ENCODE measurements at regions not wholly inside any gene's neighbourhood (a gene's known extent, or its start where the extent isn't known, plus 50 kb on each side); places are given as distances from the start of the nearest gene placed in this dataset.

DNA sequence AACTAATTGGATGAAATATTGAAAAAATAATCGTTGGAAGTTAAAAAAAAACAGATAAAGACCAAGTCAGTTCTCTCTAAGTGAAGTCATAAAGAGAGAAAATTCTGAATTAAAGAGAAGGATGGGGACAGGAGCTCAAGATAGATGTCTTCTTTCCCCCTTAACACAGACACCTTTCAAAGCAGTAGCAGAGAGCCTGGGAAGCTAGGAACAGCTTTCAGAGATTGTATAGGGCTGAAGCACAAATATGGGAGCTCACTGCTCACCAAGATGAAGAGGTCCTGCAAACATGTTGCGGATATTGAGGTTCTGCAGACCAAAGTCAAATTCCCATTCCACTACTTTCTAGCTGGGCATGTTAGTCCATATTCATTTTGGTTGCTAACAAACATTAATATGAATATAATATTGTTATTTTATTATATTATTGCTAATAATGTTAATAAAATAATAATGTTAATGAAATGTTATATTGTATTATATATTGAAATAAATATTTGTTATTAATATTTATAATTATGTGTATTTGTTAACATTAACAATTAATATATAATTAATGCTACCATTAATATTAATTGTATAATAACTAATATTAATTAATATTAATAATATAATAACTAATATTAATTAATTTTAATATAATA lies 319.1 kb downstream of the OXSM start:
- H3K4me1 ChIP-seq (ENCODE audit: control insufficient read depth in 1 of 2, insufficient read depth in 2 of 2, low read length in 2 of 2): peaks cover 0 to 4% of the 10 kb centered on the region in 2 experiments
- no peak overlapping the region for H3K4me3 ChIP-seq (ENCODE audit: low read depth, low read length)
- H2AK5ac ChIP-seq (ENCODE audit: low read length): no peak overlapping the region
- no peak overlapping the region for H4K91ac ChIP-seq (ENCODE audit: low read depth, low read length)
- H3K27ac ChIP-seq (ENCODE audit: low read depth, low read length): no peak overlapping the region
- no peaks in the 10 kb centered on the region for H3K79me2 ChIP-seq (ENCODE audit: control insufficient read depth, insufficient read depth, low read length, poor library complexity)
- no peak overlapping the region for H2AFZ ChIP-seq (ENCODE audit: insufficient read depth, low read length, poor library complexity)
- no peak overlapping the region for H4K12ac ChIP-seq (ENCODE audit: low read depth, low read length)
- H3K4me2 ChIP-seq (ENCODE audit: low read length): no peak overlapping the region
- H3K18ac ChIP-seq (ENCODE audit: low read length): no peak overlapping the region
- H2BK5ac ChIP-seq (ENCODE audit: low read depth, low read length, poor library complexity): no peak overlapping the region
- no peaks in the 10 kb centered on the region for H3K36me3 ChIP-seq (ENCODE audit: control insufficient read depth in 1 of 2, insufficient read depth in 2 of 2, low read length in 2 of 2)
- peaks cover 2% of the 10 kb centered on the region for H3K79me1 ChIP-seq (ENCODE audit: low read length)
- no CpG with 5 or more reads among the region's 2 CpGs for WGBS (ENCODE audit: extremely low coverage, insufficient coverage, insufficient read length)
- H3K14ac ChIP-seq (ENCODE audit: low read length): no peak overlapping the region
- no peak overlapping the region for H2BK120ac ChIP-seq (ENCODE audit: insufficient read depth, low read length, poor library complexity)
- H3K9me3 ChIP-seq (ENCODE audit: insufficient read depth, low read depth, low read length): no peaks in the 10 kb centered on the region
- no peak overlapping the region for H3K23ac ChIP-seq (ENCODE audit: low read length)
- DNase-seq: no peak
- no peak overlapping the region for H2BK12ac ChIP-seq (ENCODE audit: low read length)
- H3K27me3 ChIP-seq (ENCODE audit: insufficient read depth, low read length): no peaks in the 10 kb centered on the region
- no peak overlapping the region for H3K9ac ChIP-seq (ENCODE audit: low read length)
- H4K8ac ChIP-seq (ENCODE audit: low read depth, low read length): no peak overlapping the region
- H3K4ac ChIP-seq (ENCODE audit: low read depth, low read length): no peak overlapping the region

DNA sequence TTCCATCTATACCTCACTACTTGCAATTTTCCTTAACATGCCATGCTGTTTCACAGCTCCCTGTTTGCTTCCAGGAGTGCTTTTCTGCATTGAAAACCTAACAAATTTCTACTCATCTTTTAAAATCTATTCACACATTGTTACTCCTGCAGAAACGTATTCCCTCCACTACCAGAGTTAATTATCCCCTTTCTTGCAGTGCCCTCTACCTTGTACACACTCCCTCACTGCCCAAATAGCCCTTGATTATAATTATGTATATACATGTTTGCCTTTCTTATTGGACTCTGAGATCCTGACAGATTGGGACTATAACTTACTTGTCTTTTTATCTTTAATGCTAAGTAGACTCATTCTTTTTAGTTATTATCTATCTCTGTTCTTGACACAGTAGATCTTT lies 325.0 kb downstream of the OXSM start:
- Histone ChIP-seq H3K36me3 (ENCODE audit: control insufficient read depth in 1 of 2, insufficient read depth in 2 of 2, low read length in 2 of 2) (no peaks in the 10 kb centered on the region), H4K91ac (ENCODE audit: low read depth, low read length) (no peak overlapping the region), H2AK5ac (ENCODE audit: low read length) (no peak overlapping the region), H3K9ac (ENCODE audit: low read length) (no peak overlapping the region), H2BK5ac (ENCODE audit: low read depth, low read length, poor library complexity) (no peak overlapping the region), H3K79me2 (ENCODE audit: control insufficient read depth, insufficient read depth, low read length, poor library complexity) (no peaks in the 10 kb centered on the region), H4K8ac (ENCODE audit: low read depth, low read length) (no peak overlapping the region), H3K23ac (ENCODE audit: low read length) (no peak overlapping the region), H3K4me2 (ENCODE audit: low read length) (no peak overlapping the region), H3K27me3 (ENCODE audit: insufficient read depth, low read length) (no peaks in the 10 kb centered on the region), H2AFZ (ENCODE audit: insufficient read depth, low read length, poor library complexity) (no peak overlapping the region), H4K12ac (ENCODE audit: low read depth, low read length) (no peak overlapping the region), H2BK120ac (ENCODE audit: insufficient read depth, low read length, poor library complexity) (no peak overlapping the region), H3K9me3 (ENCODE audit: insufficient read depth, low read depth, low read length) (no peaks in the 10 kb centered on the region), H2BK12ac (ENCODE audit: low read length) (no peak overlapping the region), H3K27ac (ENCODE audit: low read depth, low read length) (no peak overlapping the region), H3K18ac (ENCODE audit: low read length) (no peak overlapping the region), H3K4ac (ENCODE audit: low read depth, low read length) (no peak overlapping the region), H3K14ac (ENCODE audit: low read length) (no peak overlapping the region), H3K4me3 (ENCODE audit: low read depth, low read length) (no peak overlapping the region), H3K79me1 (ENCODE audit: low read length) (peaks cover 2% of the 10 kb centered on the region), H3K4me1 (ENCODE audit: control insufficient read depth in 1 of 2, insufficient read depth in 2 of 2, low read length in 2 of 2) (peaks cover 3 to 4% of the 10 kb centered on the region in 2 experiments)
- 100% methylated on average over 1 of the region's 1 CpG for WGBS (ENCODE audit: extremely low coverage, insufficient coverage, insufficient read length)
- DNase-seq: no peak

DNA sequence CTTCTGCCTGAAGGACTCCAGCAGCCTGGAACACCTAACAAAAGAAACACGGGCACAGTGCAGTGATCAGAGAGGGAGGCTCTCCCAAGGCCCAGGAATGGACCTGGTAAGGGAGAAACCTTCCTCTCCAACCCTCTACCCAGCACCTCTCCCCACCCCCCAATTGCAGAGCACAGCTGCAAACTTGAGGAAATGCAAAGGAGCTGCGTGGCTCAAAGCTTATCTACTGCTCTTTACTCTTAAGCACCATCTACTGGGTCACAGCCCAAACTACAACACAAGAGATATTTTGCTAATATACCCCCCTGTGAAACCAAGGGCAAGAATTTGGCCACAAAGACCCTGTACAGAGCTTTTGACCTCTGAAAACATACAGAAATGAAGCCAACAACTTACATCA lies 328.3 kb downstream of the OXSM start:
- Histone ChIP-seq H3K18ac (ENCODE audit: low read length) (no peak overlapping the region), H3K4ac (ENCODE audit: low read depth, low read length) (no peak overlapping the region), H3K27ac (ENCODE audit: low read depth, low read length) (no peak overlapping the region), H4K91ac (ENCODE audit: low read depth, low read length) (peak overlapping the region; percentile 7), H3K79me1 (ENCODE audit: low read length) (peaks cover 2% of the 10 kb centered on the region), H2BK120ac (ENCODE audit: insufficient read depth, low read length, poor library complexity) (peak overlapping the region; percentile 63), H3K9ac (ENCODE audit: low read length) (no peak overlapping the region), H2BK5ac (ENCODE audit: low read depth, low read length, poor library complexity) (no peak overlapping the region), H3K79me2 (ENCODE audit: control insufficient read depth, insufficient read depth, low read length, poor library complexity) (no peaks in the 10 kb centered on the region), H2BK12ac (ENCODE audit: low read length) (peak overlapping the region; percentile 68), H4K12ac (ENCODE audit: low read depth, low read length) (no peak overlapping the region), H4K8ac (ENCODE audit: low read depth, low read length) (peak overlapping the region; percentile 72), H2AFZ (ENCODE audit: insufficient read depth, low read length, poor library complexity) (no peak overlapping the region), H3K4me2 (ENCODE audit: low read length) (no peak overlapping the region), H2AK5ac (ENCODE audit: low read length) (peak overlapping the region; percentile 36), H3K27me3 (ENCODE audit: insufficient read depth, low read length) (no peaks in the 10 kb centered on the region), H3K4me1 (ENCODE audit: control insufficient read depth in 1 of 2, insufficient read depth in 2 of 2, low read length in 2 of 2) (peaks cover 3 to 4% of the 10 kb centered on the region in 2 experiments), H3K23ac (ENCODE audit: low read length) (no peak overlapping the region), H3K14ac (ENCODE audit: low read length) (peak overlapping the region; percentile 43), H3K4me3 (ENCODE audit: low read depth, low read length) (no peak overlapping the region), H3K9me3 (ENCODE audit: insufficient read depth, low read depth, low read length) (no peaks in the 10 kb centered on the region), H3K36me3 (ENCODE audit: control insufficient read depth in 1 of 2, insufficient read depth in 2 of 2, low read length in 2 of 2) (no peaks in the 10 kb centered on the region)
- no CpG with 5 or more reads among the region's 2 CpGs for WGBS (ENCODE audit: extremely low coverage, insufficient coverage, insufficient read length)
- DNase-seq: no peak

DNA sequence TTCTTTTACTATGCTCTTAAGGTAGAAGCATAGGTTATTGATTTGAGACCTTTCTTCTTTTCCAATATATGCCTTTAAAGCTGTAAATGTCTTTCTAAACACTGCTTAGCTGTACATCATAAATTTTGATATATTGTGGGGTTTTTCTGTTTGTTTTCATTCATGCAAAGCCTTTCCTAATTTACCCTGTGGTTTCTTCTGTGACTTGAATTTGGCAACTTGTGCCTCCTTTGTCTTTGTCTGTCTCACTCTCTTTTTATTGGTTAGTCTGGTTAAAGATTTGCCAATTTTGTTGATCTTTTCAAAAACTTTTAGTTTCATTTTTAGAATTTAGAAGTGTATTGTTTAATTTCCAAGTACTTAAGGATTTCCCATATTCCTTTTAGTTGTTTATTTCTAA lies 343.1 kb downstream of the OXSM start:
- no peak for DNase-seq
- Histone ChIP-seq H3K23ac (ENCODE audit: low read length) (no peak overlapping the region), H2AK5ac (ENCODE audit: low read length) (no peak overlapping the region), H3K27ac (ENCODE audit: low read depth, low read length) (no peak overlapping the region), H3K4ac (ENCODE audit: low read depth, low read length) (no peak overlapping the region), H4K91ac (ENCODE audit: low read depth, low read length) (no peak overlapping the region), H3K9me3 (ENCODE audit: insufficient read depth, low read depth, low read length) (peaks cover 4% of the 10 kb centered on the region), H2AFZ (ENCODE audit: insufficient read depth, low read length, poor library complexity) (no peak overlapping the region), H2BK120ac (ENCODE audit: insufficient read depth, low read length, poor library complexity) (no peak overlapping the region), H2BK5ac (ENCODE audit: low read depth, low read length, poor library complexity) (no peak overlapping the region), H4K8ac (ENCODE audit: low read depth, low read length) (no peak overlapping the region), H3K27me3 (ENCODE audit: insufficient read depth, low read length) (no peaks in the 10 kb centered on the region), H3K79me1 (ENCODE audit: low read length) (no peaks in the 10 kb centered on the region), H4K12ac (ENCODE audit: low read depth, low read length) (no peak overlapping the region), H2BK12ac (ENCODE audit: low read length) (no peak overlapping the region), H3K36me3 (ENCODE audit: control insufficient read depth in 1 of 2, insufficient read depth in 2 of 2, low read length in 2 of 2) (no peaks in the 10 kb centered on the region), H3K18ac (ENCODE audit: low read length) (no peak overlapping the region), H3K4me3 (ENCODE audit: low read depth, low read length) (no peak overlapping the region), H3K14ac (ENCODE audit: low read length) (no peak overlapping the region), H3K79me2 (ENCODE audit: control insufficient read depth, insufficient read depth, low read length, poor library complexity) (no peaks in the 10 kb centered on the region), H3K9ac (ENCODE audit: low read length) (no peak overlapping the region), H3K4me2 (ENCODE audit: low read length) (no peak overlapping the region), H3K4me1 (ENCODE audit: control insufficient read depth in 1 of 2, insufficient read depth in 2 of 2, low read length in 2 of 2) (no peaks in the 10 kb centered on the region)
